DND-41 (cell line): ENCODE measurements at regions not wholly inside any gene's neighbourhood (a gene's known extent, or its start where the extent isn't known, plus 50 kb on each side); places are given as distances from the start of the nearest gene placed in this dataset.

Experiments used
- ATAC-seq: fragments of 200-7000 bp; cut with Tn5 transposase; 3 replicates; pipeline ENCODE4 v1.9.1; 2021; ENCODE audit warnings: low read depth; ENCODE audit not compliant: insufficient read depth
- DNase-seq: peaks from one replicate; pipeline ENCODE4 v3.0.0-alpha.2; 2020
- H2AFZ ChIP-seq: 2 replicates; pipeline ENCODE4 v1.6.0; 2012; ENCODE audit warnings: low read depth, low read length
- H3K27ac ChIP-seq: 2 replicates; pipeline ENCODE4 v1.5.1; 2012; ENCODE audit warnings: low read length, inconsistent platforms
- H3K27me3 ChIP-seq: fragments of 200-600 bp; sonication (generic); 2 replicates; pipeline ENCODE4 v1.6.0; 2012; ENCODE audit warnings: low read length, mild to moderate bottlenecking, inconsistent platforms; ENCODE audit not compliant: insufficient read depth, poor library complexity
- H3K36me3 ChIP-seq: 2 replicates; pipeline ENCODE4 v1.5.1; 2012; ENCODE audit warnings: low read length, inconsistent platforms; ENCODE audit not compliant: insufficient read depth
- H3K4me1 ChIP-seq: 2 replicates; pipeline ENCODE4 v1.5.1; 2012; ENCODE audit warnings: mild to moderate bottlenecking, low read length; ENCODE audit not compliant: insufficient read depth
- H3K4me2 ChIP-seq: 2 replicates; pipeline ENCODE4 v1.6.0; 2012; ENCODE audit warnings: mild to moderate bottlenecking, moderate library complexity, low read length, inconsistent platforms; ENCODE audit not compliant: insufficient read depth
- H3K4me3 ChIP-seq, 2 experiments: fragments of 200-600 bp in 1 of 2; shearing (Covaris generic) in 1 of 2; 2 replicates each; pipeline ENCODE4 v1.5.1; 2012 to 2016; ENCODE audit warnings: inconsistent platforms in 2 of 2, low read length in 2 of 2, mild to moderate bottlenecking in 2 of 2, low read depth in 1 of 2, moderate library complexity in 1 of 2
- H3K79me2 ChIP-seq: 2 replicates; pipeline ENCODE4 v1.6.0; 2012; ENCODE audit warnings: low read length, inconsistent platforms; ENCODE audit not compliant: insufficient read depth
- H3K9ac ChIP-seq: 2 replicates; pipeline ENCODE4 v1.6.0; 2012; ENCODE audit warnings: low read depth, mild to moderate bottlenecking, inconsistent platforms, low read length, moderate library complexity
- H3K9me3 ChIP-seq: 2 replicates; pipeline ENCODE4 v1.5.1; 2012; ENCODE audit warnings: low read length, moderate library complexity, mild to moderate bottlenecking, inconsistent platforms; ENCODE audit not compliant: insufficient read depth, severe bottlenecking
- H4K20me1 ChIP-seq: 2 replicates; pipeline ENCODE4 v1.6.0; 2012; ENCODE audit warnings: low read length; ENCODE audit not compliant: insufficient read depth
- CTCF ChIP-seq: IDR thresholded peaks from 2 replicates; pipeline ENCODE4 v1.5.1; 2012; ENCODE audit warnings: borderline replicate concordance, low read length, moderate library complexity, mild to moderate bottlenecking; ENCODE audit not compliant: poor library complexity, severe bottlenecking; ENCODE audit errors: extremely low read depth
- EZH2 ChIP-seq: IDR thresholded peaks from 3 replicates; pipeline ENCODE4 v1.6.1; 2012; ENCODE audit warnings: borderline replicate concordance, low read depth, mild to moderate bottlenecking, moderate library complexity, low read length, inconsistent platforms; ENCODE audit not compliant: severe bottlenecking

- no peak overlapping the region for H3K27ac ChIP-seq
Measured at GRCh38 chr2:40043641-40044040, 264.6 kb upstream of the THUMPD2 start.

GRCh38 chr2:40043191-40043590, 264.1 kb upstream of the THUMPD2 start:
- Histone ChIP-seq H3K36me3 (no peaks in the 10 kb centered on the region), H3K79me2 (no peaks in the 10 kb centered on the region), H3K4me1 (peaks cover 17% of the 10 kb centered on the region), H3K27me3 (no peaks in the 10 kb centered on the region), H3K9ac (no peak overlapping the region), H3K4me3 (no peak overlapping the region), H4K20me1 (no peaks in the 10 kb centered on the region), H3K27ac (no peak overlapping the region), H3K9me3 (no peaks in the 10 kb centered on the region), H2AFZ (no peak overlapping the region), H3K4me2 (no peak overlapping the region)
- TF ChIP-seq EZH2 (no peak), CTCF (no peak)
- ATAC-seq (no peak), DNase-seq (no peak)

More at GRCh38 chr2:40043641-40044040, 264.6 kb upstream of the THUMPD2 start:
- no peak overlapping the region for H3K4me2 ChIP-seq
- no peaks in the 10 kb centered on the region for H3K79me2 ChIP-seq
- H3K4me3 ChIP-seq, result no peak overlapping the region
- DNase-seq, result no peak
- H3K4me1 ChIP-seq, result peaks cover 17% of the 10 kb centered on the region
- no peak for ATAC-seq
- H3K36me3 ChIP-seq, result no peaks in the 10 kb centered on the region
- TF ChIP-seq EZH2 (no peak), CTCF (no peak)
- H3K9me3 ChIP-seq, result no peaks in the 10 kb centered on the region
- H4K20me1 ChIP-seq, result no peaks in the 10 kb centered on the region
- no peaks in the 10 kb centered on the region for H3K27me3 ChIP-seq
- no peak overlapping the region for H2AFZ ChIP-seq
- H3K9ac ChIP-seq, result no peak overlapping the region

- Histone ChIP-seq H3K9me3 (no peaks in the 10 kb centered on the region), H3K27ac (no peak overlapping the region), H3K4me3 (no peak overlapping the region), H4K20me1 (no peaks in the 10 kb centered on the region), H3K4me1 (peaks cover 17% of the 10 kb centered on the region), H2AFZ (no peak overlapping the region), H3K36me3 (no peaks in the 10 kb centered on the region), H3K4me2 (no peak overlapping the region), H3K79me2 (no peaks in the 10 kb centered on the region), H3K27me3 (no peaks in the 10 kb centered on the region), H3K9ac (no peak overlapping the region)
- TF ChIP-seq CTCF, result no peak
- TF ChIP-seq EZH2, result no peak
- ATAC-seq (no peak), DNase-seq (no peak)
Measured at GRCh38 chr2:40041422-40042382, 262.6 kb upstream of the THUMPD2 start.
